Right renal cortex interstitium (tissue), 3 donors: ENCODE measurements at regions not wholly inside any gene's neighbourhood (a gene's known extent, or its start where the extent isn't known, plus 50 kb on each side); places are given as distances from the start of the nearest gene placed in this dataset.
"Not testable (repeated sequence)": the region's sequence is repeated elsewhere in the genome, so short reads cannot be mapped to it uniquely, and the experiment has no call there.

Source experiments
- DNase-seq, 3 donors: peaks; one replicate each; pipeline ENCODE4 v3.0.0-alpha.2; 2013; ENCODE audit warnings: low read depth in 3 of 3, low spot score in 2 of 3

DNA sequence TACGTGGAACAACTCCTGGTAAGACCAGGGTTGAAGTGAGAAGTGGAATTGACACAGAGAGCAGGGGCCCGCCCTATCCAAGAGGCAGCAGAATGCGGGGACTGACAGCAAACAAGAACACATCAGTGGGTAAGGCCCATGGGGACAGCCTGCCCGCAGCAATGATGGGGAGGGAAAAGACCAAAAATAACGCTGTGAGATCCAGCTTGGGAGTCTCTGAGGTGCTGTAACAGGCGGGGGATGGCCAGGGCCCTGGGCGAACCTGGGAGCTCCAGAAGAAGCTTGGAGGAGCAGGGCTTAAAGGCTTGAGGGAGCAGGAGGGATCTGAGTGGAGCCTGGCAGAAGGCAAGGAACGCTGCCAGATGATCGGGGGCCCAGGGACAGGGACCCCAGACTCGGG, 173.4 kb downstream of the TMEM200C start:
- no peak for DNase-seq

GRCh38 chr18:5720132-5720531, 175.2 kb downstream of the TMEM200C start:
- DNase-seq = no peak

DNA sequence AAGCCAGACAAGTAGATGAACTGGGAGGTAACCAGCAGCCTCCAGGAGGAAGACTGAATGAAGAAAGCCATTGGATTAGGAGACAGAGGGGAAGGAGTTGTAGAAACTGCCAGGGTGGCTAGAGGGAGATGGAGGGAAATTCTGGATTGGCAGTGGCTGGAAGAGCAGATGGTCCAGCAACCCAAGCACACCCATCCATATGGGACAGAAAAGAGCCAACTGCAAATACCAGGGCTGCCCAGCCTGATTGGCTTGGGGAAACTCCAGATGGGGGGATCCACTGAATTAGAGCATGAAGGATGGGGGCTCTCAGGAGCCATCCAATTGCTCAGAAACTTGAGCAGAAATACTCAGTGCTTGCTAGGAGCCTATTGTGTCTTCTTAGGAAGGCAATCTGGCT, 173.5 kb upstream of the EPB41L3 start:
- no peak for DNase-seq

DNA sequence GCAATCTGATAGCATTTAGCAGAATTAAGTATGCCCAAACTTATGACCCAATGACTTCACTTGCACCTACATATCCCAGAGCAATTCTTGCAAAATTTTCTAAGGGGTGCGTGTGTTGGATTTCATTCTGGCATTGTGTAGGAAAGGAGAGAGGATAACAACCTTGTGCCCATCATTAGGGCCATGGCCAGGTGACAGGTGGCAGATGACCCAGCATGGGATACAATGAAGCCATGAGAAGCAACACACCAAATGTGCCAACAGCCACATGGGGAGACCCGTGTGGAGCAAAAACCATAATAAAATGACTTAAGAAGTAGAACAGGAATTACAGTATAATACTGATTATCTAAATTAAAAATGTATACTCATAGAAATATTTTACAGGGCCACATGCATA, 166.9 kb upstream of the EPB41L3 start:
- DNase-seq = no peak

- DNase-seq = no peak
Observed at GRCh38 chr18:5710235-5710634, 166.4 kb upstream of the EPB41L3 start.

GRCh38 chr18:5709476-5710095, 165.8 kb upstream of the EPB41L3 start:
- DNase-seq = no peak

DNA sequence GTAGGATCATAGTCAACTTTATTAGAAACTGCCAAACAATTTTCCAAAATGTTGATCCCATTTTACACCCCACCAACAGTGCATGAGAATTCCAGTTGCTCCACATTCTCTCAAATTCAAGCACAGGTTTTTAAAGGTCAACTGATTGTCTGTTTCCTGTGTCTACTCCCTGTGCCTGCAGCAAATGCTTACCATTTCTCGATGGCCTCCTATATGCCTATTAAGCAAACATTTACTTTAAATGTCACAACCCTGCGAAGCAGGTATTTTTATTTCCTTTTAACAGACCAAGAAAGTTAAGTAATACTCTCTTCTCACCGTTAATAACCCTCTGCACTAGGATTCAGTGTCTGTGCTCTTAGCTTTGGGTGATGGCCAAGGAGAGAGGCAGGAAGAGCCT, 163.8 kb upstream of the EPB41L3 start:
- DNase-seq = no peak

GRCh38 chr18:5705393-5705792, 161.6 kb upstream of the EPB41L3 start:
- DNase-seq = no peak

DNA sequence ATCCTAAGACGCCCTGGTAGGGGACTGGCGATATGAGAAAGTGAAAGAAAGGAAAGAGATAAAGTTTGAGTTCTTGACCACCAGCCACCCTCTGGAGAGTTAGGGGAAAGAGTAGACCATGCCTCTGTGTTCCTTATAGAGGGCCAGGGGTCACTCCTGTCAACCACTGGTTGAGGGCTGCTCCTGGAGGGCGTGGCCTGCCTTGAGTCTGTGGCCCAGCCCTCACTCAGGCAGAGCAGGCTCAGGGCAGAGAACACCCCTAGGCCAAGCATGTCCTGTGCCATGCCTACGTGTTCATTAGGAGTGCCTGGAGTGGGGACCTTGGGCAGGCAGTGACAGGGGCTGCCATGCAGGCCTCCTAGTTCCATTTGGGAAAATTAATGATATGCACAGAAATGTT, 161.1 kb upstream of the EPB41L3 start:
- no peak for DNase-seq

- DNase-seq = not testable (repeated sequence)
Observed at GRCh38 chr18:5702016-5702415, 158.2 kb upstream of the EPB41L3 start.

GRCh38 chr18:5693699-5694294, 150.0 kb upstream of the EPB41L3 start:
- DNase-seq = no peak

DNA sequence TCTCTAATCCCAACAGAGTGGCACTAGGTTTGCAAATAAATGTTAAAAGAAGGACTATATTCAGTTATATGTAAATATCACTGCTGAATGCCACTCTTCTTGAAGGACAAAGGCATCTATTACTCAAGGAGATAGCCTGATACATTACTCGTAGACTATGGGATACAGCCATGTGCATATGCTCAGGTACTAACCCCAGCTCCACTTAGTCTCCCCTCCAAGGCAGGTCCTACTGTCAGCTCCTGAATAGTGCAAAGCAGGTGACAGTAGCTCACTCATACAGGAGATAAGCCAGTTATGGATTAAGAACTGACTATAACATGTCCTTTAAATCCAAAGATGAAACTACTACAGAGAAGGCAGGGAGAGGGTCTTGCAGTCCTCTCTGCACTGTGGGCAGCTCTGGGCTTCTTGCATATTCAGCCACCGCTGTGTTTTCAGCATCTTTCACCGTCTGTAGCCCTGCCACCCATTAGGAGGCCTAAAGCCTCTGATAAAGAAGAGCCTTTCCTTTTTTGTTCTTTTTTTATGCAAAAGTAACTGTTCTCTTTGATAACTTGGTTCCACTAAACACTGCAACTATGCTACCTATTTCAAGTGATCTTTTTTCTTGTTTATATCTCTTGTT, 135.1 kb upstream of the EPB41L3 start:
- no peak for DNase-seq

GRCh38 chr18:5678278-5678677, 134.5 kb upstream of the EPB41L3 start:
- DNase-seq = no peak

DNA sequence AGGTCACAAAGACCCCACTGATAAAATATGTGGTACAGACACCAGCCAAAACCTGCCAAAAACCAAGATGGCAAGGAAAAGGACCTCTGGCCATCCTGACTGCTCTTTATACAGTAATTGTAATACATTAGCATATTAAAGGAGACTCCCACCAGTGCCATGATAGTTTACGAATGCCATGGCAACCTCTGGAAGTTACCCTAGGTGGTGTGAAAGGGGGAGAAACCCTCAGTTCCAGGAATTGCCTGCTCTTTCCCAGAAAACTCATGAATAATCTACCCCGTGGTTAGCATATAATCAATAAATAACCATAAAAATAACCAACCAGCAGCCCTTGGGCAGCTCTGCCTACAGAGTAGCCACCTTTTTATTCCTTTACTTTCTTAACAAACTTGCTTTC, 129.8 kb upstream of the EPB41L3 start:
- DNase-seq = no peak

DNA sequence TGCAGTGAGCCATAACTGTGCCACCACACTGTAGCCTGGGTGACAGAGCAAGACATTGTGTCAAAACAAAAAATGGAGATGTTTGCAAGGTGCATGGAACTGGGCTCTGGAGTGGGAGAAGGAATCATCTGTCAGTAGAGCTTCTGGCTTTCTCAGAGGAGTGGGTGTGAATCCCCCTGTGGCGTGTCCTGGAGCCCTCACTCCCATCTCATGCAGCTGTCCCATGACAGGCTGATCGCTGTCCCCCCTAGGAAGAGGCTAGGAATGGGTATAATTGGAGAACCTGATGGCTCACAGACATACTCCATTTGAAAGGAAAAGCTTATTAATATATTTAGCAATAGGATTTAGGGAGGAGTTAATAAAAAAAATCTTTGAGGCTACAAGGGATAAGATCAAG, 125.8 kb upstream of the EPB41L3 start:
- DNase-seq = no peak

DNA sequence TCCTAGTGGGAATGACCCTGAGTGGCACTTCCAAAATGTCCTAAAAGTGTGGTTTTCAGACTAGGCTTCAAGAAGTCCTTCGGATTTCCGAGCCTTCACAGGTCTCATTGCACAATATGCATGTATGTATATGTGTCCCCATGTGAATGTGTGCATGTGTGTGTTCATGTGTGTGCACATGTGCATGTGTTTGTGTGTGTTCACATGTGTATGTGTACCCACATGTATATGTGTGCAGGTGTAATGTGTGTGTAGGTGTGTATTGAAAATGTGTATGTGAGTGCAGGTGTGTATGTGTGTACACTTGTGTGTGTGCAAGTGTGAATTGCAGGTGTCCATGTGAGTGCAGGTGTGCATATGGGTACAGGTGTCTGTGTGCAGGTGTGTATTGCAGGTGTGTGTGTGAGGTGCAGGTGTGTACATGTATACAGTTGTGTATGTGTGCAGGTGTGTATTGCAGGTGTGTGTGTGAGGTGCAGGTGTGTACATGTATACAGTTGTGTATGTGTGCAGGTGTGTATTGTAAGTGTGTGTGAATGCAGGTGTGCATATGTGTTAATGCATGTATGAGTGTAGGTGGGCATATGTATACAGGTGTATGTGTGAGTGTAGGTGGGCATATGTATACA, 124.4 kb upstream of the EPB41L3 start:
- no peak for DNase-seq

- no peak for DNase-seq
Observed at GRCh38 chr18:5667356-5667755, 123.6 kb upstream of the EPB41L3 start.

GRCh38 chr18:5662586-5663090, 118.8 kb upstream of the EPB41L3 start:
- DNase-seq = no peak

GRCh38 chr18:5661179-5661578, 117.4 kb upstream of the EPB41L3 start:
- no peak for DNase-seq

GRCh38 chr18:5653802-5654201, 110.0 kb upstream of the EPB41L3 start:
- DNase-seq = no peak

DNA sequence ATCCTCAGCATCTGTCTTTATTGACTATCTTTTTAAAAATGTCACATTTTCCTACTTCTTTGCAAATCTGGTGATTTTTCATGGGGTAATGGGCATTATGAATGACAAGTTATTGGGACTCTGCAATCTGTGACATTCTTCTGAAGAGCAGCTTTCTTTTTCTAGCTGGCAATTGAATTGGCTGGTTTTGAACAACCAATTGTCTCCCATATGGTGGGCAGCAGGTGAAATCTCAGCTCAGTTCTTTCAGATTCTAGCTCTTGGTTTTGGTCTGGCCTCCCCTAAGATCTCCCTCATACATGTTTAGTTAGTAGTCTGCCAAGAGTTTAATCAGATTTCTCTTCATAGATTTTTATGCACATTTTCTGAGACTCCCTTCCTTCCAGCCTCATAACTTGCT, 107.9 kb upstream of the EPB41L3 start:
- DNase-seq = no peak

DNA sequence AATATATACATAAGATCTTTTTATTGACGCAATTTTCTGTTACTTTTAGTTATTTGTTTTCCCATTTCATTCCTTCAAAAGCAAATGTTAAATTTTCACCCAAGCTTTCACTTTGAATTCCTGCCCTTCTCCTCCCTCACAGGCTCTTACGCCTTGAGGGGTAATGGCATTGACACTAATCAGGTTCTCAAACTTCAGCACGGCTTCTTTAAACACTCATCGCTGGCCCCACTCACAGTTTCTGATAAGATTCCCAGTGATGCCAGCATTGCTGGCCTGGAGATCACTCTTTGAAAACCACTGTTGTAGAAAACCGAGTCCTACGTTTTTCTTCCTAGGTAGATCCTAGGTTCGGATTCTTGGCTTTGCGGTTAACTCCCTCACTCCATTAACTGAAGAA, 105.6 kb upstream of the EPB41L3 start:
- no peak for DNase-seq
